GM19438 (cell line): ENCODE measurements at regions not wholly inside any gene's neighbourhood (a gene's known extent, or its start where the extent isn't known, plus 50 kb on each side); places are given as distances from the start of the nearest gene placed in this dataset.

Experiments used
- ATAC-seq: cut with Tn5 transposase; IDR thresholded peaks from one replicate; pipeline ENCODE4 v1.9.1; 2021; ENCODE audit warnings: low read depth; ENCODE audit not compliant: unreplicated experiment

DNA sequence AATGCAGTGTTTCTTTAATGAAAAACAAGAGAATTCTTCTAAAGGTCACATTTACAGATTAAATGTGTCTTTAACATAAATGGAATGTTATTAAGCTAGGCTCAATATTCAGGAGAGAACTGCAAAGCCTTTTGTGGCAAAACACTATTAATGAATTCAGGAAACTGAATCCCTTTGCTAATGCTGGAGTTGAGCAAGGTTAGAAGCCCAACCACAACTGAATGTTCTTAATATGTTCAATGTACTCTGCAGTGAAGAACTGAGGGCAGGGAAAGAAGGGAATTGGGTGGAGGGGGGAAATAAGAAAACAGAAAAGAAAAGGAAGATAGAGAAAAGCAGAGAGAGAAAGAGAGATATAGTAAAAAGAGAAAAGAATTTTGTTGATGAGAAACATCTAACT is 276.7 kb upstream of the TMEM161B start:
- no peak for ATAC-seq

- ATAC-seq: no peak
Observed at GRCh38 chr5:88544671-88545070, 276.0 kb upstream of the TMEM161B start.

GRCh38 chr5:88544136-88544645 is 275.5 kb upstream of the TMEM161B start:
- no peak for ATAC-seq

GRCh38 chr5:88542786-88543185 is 274.1 kb upstream of the TMEM161B start:
- no peak for ATAC-seq

- ATAC-seq: no peak
Observed at GRCh38 chr5:88540471-88541115, 271.9 kb upstream of the TMEM161B start.

- no peak for ATAC-seq
Observed at GRCh38 chr5:88539693-88540365, 271.2 kb upstream of the TMEM161B start.

DNA sequence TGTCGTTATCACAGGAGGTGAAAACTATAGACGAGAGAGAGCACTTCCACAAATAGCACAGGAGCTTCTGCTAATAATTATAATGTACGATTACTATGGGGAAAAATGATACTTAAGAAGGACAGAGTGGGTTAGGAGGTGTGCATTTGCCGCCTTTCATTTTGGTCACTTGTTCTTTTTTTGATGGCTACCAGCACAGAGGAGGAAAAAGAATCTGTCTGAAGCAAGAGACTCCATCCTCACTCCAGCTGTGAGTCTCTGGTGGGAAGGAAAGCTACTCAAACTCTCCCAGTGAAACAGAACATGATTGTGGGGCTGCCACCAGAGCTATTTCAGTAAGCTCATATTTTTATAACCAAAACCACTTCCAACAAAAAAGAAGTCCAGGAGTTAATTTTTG is 270.4 kb upstream of the TMEM161B start:
- no peak for ATAC-seq

DNA sequence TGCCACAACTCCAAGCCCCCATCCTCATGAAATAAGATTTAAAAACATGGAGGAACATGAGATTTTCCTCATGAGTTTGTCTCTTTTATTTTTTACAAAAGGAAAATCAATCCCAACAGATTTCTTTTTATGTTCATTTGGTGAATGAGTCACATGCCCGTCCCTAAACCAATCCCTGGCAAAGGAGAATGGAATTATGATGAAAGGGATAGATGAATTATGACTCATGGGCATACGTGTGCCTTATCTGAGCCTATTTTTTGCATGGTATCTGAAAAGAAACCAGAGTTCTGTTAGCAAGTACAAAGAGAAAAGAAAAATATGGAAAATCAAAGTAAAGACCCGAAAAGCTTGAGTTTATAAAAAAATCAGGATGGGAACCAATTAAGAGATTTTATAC is 267.5 kb upstream of the TMEM161B start:
- no peak for ATAC-seq

DNA sequence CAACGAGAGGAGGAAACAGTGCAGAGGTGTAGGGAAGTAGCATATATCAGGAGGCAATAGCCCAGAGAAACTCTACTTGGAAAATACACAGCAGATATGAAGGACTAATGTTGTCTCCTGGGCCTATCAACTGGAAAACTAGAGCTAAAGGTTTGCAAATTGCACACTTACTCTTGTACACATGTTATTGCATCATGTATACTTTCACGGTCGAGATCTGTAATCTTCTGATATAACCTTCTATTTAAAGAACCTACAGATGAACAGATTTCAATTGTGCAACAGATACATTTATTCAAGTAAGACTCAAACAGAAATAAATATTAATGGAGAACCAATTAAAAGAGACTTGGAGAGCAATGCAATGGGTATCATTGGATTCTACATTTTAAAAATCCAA is 256.3 kb upstream of the TMEM161B start:
- no peak for ATAC-seq

DNA sequence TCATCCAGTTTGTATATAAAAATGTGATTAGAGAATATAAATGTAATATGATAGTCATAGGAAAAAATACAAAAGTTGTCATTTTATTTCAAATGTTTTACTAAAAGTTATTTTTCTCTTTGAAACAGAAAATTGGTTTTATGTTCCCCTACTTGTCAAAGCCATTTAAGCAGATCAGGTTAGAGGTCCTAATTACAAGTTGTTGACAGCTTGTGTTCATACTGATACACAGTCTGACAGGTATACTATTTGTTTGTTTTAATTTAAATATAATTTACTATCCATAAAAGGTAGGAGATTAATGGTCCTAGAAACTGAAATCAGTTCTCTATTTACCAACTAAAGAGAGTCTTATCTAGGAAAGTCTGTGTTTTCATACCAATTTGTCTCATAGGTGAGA is 250.4 kb upstream of the TMEM161B start:
- ATAC-seq: no peak

- ATAC-seq: no peak
Observed at GRCh38 chr5:88518131-88519016, 249.7 kb upstream of the TMEM161B start.

DNA sequence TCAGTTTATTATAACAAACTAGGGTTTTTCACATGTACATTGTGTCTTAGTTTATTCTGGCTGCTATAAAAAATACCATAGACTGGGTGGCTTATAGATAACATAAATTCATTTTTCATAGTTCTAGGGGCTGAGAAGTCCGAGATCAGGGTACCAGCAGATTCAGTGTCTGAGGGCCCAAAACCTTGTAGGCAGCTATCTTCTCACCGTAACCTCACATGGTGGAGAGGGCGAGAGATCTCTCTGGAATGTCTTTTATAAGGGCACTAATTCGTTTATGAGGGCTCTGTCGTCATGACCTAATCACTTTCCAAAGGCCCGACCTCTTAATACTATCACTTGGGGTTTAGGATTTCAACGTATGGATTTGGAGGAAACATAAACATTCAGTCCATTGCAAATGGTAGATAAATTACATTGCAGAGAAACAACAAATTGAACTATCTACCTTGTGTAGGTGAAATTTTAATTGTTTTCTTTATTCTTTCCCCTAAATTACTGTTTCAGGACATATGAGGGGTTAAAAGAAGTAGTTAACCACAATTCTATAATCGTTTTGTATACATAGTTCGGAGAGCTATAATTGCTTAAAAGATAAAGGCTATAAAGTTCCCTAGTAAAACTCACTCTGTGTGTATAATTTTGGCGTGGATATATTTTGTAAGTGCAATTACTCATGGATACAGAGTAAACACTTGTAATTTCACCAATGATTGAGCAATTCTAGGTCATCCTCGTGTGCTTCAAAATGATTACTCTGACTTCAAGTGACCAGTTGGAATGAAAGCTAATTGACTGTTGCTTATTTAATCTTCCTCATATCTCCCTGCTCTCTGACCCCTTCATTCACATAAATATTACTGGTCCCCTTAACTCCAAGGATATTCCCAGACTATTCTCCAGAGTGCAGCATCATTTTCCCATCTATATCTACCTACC is 247.5 kb upstream of the TMEM161B start:
- ATAC-seq: no peak

DNA sequence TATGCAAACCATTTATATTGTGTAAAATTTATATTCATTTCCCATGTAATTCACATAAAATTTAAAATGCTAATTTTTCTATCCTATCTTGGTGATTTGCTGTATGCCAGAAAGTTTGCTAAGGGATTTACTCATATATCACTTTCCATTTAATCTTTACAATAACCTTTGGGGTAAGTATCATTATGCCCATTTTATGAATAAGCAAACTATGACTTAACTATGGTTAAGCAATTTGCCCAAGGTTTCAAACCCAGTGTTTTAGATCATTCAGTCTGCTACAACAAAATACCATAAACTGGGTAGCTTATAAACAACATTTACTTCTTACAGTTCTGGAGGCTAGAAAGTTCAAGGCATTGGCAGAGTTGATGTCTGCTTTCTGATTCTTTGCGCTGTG is 246.4 kb upstream of the TMEM161B start:
- no peak for ATAC-seq

- ATAC-seq: no peak
Observed at GRCh38 chr5:88509403-88509802, 240.8 kb upstream of the TMEM161B start.

DNA sequence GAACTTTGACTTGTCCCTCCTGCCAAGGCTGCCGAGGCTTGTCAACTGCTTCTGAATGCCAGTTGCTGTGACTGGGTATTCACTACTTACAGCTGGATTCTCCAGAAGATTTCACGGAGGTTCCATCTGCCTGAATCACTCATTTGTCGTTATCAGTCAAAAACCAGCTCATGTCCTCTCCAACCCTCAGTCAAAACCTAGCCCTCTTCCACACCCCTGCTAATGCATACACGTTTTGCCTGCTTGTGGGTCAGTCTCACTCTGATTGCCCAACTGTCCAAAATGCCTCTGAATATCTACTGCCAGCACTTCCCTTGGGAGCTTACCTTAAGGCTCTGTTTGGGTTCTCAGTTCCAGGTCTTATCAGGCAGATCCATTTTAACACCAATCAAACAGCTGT is 238.6 kb upstream of the TMEM161B start:
- ATAC-seq: no peak

DNA sequence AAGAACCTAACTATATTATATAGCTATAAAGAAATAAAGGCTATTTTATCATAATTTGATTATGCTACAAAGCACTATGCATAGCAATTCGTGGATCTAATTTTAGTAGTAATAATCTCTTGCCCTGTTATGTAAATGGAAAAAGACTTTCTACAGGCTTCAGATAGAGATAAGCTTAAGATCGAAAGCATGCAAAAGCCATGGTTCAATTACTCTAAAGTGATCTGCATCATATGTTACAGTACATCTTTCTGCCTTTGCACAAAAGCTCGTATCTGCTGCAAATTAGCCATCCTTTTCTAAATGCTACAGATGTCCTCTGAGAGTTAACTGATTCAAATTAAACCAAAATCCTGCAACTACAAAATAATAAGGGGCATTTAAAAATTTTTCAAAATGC is 234.8 kb upstream of the TMEM161B start:
- no peak for ATAC-seq

- ATAC-seq: peak; percentile 47
Observed at GRCh38 chr5:88503041-88503345, 234.3 kb upstream of the TMEM161B start.

GRCh38 chr5:88502179-88503040 is 233.8 kb upstream of the TMEM161B start:
- ATAC-seq: peak; percentile 93

DNA sequence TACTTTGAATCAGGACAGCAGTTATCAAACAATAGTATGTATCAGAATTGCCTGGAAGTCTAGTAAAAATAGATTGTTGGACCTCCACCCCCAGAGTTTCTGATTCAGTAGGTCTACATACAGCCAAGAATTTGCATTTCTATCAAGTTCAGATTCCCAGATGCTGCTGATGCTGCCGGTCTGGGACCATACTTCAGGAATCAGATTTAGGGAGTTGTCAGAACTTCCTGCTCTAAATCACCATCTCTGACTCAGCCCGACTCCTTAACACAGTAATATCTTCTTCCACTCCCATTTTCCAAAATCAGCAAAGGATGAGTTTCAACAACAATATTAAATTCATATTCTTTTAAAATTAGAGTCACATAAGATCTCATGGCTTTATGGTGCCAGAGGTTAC is 227.2 kb upstream of the TMEM161B start:
- no peak for ATAC-seq

GRCh38 chr5:88490874-88491273 is 222.2 kb upstream of the TMEM161B start:
- no peak for ATAC-seq
